Dedifferentiated amniotic fluid mesenchymal stem cell (primary cell): ENCODE measurements at regions not wholly inside any gene's neighbourhood (a gene's known extent, or its start where the extent isn't known, plus 50 kb on each side); places are given as distances from the start of the nearest gene placed in this dataset.

Source experiments
- DNase-seq: peaks from one replicate; pipeline ENCODE4 v3.0.0-alpha.2; 2016; ENCODE audit errors: extremely low spot score

DNA sequence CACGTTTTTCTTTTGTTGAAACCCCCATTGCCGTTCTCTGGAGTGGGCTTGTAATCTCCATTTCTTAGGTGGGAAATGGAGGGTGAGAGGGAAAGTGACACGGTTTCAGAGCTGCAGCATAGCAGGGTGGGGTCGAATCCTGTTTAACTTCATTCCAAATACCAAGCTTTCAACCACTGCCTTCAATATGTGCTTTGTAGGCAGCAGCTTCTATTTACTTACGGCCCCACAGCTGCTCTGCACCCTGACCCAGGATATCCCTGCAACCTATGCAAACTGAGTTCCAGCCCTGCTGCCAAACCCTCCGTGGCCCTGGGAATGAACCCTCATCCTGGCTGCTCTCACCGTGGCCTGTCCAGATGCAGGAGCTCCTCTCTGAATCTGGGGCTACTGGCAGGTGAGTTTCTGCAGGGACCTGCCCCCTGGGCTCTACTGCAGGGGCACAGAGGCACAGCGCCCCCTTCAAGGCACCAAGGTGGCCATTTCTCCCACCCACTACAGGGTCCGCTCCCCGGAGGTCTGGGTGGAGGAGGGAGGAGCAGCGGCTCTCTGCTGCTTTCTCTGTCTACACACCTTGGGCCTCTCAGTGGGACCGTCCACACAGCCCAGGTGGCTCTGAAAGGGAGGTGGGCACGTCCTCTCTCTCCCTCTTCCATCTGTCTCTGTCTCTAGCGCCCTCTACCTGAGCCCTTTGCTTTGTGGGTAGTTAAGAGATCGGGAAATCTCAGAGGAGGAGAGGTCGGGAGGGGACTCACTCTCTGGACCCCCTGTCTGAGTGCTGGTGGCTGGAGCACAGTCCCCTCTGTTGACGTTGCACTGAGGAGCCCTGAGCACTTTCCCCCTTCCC lies 279.1 kb downstream of the BRD1 start:
- no peak for DNase-seq

DNA sequence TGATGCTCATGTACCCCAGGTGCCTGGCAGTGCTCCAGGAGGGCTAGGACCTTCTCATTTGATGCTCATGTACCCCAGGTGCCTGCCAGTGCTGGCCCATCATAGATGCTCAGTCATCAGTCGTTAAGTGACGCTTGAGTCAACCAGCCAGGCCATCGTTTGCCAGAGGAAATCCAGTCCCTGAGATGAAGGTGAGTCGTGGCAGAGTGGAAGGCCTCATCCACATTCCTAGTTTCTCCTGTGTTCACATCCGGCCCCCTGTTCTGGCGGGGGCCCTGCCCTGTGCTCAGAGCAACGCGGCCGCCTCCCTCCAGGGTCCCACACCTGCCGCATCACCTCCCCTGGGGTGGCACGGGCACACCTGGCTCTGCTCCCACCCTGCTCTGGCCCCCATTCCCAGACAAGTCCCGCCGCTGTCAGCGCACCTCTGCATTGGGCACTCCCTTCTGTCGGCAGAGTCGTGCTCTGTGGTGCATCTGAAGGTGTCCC lies 279.9 kb downstream of the BRD1 start:
- no peak for DNase-seq

DNA sequence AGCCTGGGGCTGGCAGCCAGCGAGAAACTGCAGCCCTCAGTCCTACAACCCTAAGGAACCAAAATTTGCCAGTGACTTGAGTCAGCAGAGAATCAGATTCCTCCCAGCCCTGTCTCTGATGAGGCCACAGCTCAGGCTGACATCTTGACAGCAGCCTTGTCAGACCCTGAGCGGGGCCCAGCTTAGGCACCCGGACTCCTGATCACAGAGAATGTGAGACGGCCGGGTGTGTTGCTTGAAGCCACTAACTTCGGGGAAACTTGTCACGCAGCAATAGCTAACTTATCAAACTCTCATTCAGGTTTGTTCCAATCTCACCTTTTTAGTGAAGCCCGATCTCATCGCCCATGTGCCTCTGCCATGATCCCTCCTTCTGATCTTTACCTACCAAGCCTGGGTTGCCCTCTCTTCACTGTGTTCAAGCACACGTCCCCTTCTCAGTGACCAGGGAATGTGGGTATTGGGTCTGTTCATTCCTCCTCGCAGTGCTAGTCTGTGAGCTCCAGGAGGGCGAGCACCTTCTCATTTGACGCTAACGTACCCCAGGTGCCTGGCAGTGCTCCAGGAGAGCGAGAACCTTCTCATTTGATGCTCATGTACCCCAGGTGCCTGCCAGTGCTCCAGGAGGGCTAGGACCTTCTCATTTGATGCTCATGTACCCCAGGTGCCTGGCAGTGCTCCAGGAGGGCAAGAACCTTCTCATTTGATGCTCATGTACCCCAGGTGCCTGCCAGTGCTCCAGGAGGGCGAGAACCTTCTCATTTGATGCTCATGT lies 280.7 kb downstream of the BRD1 start:
- DNase-seq = no peak

DNA sequence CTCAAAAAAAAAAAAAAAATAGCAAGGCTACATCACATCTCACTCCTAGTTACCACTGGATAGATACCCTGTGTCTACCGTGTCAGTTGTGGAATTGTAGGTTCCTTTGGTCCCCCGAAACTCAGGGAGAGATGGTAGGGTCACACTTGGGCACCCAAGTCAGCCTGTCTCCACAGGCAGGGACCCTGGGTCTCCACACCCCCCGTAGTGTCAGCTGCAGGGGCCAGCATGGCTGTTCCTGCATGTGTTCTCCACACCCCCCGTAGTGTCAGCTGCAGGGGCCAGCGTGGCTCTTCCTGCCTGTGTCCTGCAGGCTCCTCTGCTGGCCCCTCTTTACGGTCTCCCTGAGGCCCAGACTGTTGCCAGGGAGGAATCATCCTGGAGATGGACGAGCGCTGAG lies 282.1 kb downstream of the BRD1 start:
- DNase-seq = no peak

DNA sequence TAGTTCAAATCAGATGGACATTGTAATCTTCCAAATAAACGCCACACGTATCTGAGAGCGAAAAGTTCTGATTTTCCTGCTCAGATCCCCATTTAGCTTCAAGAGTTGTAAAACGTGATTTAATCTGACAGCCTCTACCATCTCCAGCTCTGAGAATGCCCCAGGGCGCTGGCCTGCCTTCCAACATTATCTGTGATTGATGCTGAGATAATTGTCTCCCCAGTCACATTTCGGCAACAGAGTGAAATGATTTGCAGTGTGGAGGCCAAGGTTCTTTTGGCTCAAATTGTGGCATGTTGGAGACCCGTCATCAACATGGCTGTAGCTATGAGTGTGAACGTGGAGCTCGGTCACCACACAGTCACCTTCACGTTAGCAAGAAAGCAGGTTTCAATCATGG lies 283.4 kb downstream of the BRD1 start:
- no peak for DNase-seq

DNA sequence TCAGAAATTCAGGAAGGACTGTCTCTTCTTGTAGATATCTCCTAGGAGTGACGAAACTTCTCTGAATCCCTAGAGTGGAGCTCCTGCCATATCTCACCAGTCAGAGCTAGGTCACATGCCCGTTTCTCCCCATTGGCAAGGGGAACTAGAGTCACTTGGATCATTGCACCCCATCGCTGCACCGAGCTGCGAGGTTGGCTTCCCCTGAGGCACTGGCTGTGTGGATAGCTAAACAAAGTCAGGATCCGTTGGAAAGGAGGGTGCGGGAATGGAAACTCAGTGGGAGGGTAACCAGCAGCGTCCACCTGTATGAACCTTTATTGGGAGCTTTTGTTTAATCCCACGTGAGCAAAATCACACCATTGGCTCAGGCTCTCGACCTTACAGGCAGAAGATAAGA lies 283.8 kb downstream of the BRD1 start:
- DNase-seq = no peak

DNA sequence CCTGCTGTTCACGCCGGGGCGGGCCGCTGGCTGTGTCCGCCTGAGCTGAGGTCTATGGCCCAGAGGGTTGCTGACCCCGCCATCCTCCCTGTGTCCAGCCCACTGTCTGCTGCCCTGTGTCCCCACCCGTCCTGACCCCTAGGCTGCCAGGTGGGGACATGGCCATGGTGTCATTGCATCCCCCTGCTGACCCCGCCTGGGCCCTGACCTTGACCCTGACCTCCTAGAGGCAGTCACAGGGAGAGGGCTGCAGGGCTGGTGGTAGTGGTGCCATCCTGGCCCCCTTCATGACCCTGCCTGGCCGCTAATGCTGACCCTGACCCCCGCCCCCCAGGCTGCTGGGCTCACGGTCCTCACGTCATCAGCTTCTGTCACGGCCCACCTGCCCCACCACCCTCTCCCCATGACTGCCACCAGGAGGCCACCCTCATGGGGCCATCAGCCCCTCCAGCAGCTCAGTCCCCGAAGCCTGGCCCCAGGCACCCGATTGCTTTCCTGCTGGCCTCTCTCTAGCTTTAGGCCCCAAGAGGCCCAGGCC lies 285.9 kb downstream of the BRD1 start:
- no peak for DNase-seq

DNA sequence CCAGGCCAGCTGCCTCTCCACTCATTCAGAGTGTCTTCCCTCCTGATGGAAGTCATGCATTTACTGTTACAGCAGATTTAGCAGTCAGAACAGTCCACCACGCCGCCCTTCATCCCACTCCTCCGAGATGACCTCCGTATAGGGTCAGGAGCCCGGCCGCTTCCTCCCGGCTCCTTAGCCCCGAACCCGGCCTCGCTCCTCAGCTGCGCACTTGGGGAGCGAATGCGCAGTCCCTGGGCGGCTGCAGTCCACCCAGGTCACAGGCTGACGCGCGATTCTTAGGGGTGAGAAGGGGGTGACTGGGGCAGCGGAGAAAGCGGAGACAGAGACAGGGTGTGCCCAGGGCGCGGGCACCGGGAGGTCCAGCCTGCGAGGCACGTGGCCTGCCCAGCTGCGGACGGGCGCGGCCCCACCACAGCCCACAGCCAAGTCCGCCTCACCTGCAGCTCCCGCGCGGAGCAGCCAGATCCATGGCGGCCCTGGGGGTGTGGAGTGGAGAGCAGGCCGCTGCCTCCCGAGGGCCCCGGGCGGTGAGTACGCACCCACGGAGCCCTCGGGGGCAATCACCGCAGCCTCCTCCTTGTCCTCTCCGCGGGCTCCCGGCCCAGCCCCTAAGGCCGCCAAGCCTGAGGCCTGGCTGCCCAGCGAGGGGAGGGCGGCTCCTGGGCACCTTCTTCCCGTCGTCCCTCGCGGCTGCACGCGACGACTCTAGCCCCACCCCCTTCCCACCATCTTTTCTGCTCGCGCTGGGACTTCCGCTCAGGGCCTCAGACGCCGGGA lies 286.6 kb downstream of the BRD1 start:
- DNase-seq = no peak

DNA sequence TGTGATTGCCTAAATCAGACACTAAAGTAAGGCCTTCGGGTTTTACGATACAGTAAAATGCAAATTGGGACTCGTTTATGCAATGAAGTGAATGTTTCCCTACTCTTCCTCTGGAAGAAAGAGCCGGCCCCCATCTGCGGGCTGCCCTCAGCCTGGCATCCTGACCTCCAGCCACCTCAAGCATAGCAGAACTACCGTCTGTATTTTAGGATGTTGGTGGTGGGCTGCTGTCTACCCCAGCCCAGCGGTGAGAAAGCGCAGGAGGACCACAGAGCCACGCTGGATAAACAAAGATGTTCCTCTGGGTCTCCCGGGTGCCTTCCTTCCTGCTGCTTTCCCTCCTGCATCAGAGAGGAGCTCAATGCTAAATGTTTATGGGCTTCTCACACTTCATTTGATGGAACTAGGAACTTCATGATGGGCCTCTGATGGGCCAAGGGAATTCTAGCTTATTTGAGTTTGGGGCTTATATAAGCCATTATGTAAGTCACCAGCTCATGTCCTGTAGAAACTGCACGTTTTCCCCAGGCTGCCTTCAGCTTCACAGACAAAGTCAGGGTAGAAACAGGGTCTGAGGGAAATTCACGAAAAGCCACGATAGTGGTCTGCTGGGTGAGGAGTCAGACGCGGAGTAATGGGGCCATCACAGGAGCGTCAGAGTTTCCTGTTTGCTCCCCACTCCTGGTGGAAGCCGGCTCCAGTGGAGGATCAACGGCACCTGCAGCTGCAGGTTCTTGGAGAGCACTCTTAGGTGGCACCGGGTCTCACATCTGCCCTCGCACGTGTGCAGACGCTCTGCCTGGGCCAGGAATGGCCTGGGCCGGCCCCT lies 287.4 kb downstream of the BRD1 start:
- no peak for DNase-seq

DNA sequence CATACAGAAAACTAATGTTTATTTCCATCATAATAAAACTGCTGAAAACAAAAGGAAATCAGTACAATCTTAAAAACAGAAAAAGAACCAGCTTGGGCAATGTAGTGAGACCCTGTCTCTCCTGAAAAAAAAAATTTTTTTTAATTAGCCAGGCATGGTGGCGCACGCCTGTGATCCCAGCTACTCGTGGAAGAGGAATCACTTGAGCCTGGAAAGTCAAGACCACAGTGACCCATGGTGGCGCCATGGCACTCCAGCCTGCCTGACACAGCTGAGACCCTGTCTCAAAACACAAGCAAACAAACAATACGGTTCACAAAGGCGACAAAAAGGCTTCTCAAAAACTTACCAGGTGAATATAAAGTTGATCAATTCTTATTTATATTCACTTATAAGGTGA lies 289.7 kb downstream of the BRD1 start:
- DNase-seq = no peak

DNA sequence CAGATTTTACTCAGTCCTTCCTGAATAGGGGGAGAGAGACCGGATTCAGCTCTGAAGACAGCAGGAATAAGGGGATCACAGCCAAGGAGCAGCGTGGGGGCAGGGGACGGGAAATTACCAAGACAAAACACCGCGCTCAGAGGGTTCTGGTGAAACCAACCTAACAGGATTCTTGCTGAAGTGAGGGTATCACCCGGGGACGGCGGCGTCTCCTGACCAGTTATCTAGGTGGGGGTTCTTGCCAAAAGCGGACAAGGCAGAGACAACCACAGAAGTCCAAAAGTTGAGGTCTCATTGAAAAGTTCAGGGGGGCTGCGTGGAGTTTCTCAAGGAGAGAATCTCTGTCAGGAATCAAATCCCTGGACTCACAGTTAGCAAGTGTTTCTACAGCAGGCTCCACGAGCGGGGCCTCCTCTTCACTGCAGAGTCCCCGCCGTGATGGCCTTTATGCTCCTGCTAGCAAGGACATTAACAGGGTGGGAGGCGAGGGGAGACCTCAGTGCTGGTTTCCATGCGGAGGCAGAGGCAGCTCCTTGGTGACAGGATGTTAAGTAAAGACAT lies 291.0 kb downstream of the BRD1 start:
- DNase-seq = no peak

DNA sequence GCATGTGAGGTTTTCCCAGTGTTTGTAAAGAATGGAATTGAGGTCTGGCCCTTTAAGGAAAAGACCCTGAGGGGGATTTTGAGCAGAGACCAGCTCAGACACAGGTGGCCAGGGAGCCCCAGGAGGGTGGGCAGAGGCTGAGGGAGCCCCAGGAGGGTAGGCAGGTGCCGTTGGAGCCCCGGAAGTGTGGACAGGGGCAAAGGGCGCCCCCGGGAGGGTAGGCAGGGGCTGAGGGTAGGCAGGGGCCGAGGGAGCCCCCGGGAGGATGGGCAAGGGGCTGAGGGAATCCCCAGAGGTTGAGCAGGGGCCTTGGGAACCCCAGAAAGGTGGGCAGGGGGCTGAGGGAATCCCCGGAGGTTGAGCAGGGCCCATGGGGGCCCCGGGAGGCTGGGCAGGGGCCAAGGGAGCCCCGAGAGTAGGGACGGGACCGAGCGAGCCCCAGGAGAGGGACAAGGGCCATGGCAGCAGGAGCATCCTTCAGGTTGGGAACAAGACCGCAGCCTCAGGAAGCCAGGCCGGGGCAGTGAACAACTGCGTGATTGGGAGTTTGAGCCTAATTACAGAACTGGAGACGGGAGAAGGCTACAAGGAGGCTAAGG lies 292.0 kb downstream of the BRD1 start:
- no peak for DNase-seq

DNA sequence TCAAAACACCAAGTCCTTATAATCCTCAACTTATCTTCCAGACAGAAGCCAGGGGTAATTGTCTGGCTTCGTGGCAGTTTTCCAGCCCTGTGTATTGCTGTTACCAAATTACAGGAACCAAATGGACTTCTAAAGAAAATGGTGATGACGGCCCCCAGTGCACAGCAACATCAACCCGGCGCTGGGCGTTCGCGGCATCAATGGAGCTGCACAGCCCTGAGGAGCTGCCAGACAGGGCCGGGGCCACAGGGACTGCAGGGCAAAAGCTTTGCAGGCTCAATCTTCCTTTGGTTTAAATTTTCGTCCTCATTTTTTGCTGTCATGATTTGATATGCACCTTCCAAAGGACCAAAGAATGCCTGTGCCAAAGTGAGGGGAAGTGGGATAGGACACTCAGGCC lies 292.5 kb downstream of the BRD1 start:
- DNase-seq = no peak

DNA sequence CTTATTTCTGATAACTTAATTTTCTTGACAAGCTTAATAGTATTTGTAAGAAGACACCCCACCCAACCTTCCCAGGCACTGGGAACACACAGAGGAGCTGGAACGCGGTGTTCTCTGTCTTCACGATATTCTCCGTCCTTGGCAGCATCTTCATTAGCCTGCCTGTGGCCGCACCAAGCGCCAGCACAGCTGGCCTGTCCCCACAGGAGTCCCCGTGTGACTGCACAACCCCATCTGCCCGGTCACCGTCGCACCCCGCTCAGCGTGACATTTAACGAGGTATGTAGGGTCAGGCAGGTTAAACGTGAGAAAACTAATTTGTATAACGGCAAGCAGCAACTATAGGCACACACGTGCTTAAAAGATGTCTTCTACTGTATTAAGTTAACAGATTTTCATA lies 293.3 kb downstream of the BRD1 start:
- DNase-seq = no peak

DNA sequence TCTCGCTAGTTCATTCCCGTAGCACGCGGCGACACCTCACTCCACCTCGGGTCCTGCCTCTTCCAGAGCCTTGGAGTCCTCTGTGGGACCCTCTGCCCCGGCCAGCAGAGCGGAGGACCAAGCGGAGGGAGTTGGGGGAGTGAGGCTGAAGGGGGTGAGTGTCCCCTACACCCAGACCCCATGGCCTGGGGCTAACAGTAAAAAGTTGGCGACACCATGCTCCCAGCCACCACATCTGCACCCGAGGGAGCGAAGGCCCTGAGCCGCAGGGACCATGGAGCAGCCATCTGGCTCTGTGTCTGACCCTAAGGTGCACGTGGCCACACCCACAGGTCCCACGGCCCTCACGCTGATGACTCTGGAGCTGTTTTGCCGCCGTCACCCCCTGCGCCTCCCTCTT lies 293.8 kb downstream of the BRD1 start:
- DNase-seq = no peak

DNA sequence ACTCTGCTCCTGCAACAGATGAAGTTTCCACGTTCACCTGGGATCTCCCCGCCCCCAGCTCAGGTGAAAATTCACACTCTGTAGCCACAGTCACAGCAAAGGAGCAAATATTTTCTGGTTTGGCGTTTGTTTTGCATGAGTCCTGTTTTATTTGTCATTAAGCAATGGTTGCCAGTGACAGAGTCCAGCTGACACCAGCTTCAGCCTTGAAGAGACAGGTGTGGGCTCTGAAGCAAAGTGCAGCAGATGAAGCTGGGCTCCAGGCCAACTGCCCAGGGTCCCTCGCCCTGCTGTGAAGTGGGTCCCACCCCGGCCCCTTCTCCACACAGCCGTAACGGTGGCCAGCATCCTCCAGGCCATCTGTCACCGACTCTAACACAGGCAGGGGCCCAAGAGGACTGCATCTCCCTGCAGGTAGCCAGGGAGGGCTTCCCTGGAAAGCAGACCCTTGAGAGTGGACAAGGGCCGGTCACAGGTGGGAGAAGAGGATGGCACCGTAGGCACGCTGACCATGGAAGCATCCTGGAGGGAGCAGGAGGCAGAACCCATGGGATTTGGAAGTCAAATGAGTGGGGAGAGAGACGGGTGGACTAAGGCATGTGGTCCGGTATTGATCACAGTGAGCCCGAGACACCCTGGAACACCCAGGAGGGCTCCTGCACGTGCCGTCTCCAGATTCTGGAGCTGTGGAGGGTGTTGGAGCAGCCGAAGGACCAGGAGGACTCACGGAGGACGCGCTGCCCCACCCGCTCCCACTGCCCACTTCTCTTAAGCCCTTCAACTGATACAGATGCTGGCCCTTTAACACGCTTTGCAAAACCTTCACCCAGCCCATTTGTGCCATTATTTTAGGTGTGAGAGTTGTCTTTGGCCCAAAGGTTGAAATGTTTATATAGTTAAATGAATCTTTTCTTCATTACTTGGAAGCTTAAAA lies 294.5 kb downstream of the BRD1 start:
- no peak for DNase-seq

DNA sequence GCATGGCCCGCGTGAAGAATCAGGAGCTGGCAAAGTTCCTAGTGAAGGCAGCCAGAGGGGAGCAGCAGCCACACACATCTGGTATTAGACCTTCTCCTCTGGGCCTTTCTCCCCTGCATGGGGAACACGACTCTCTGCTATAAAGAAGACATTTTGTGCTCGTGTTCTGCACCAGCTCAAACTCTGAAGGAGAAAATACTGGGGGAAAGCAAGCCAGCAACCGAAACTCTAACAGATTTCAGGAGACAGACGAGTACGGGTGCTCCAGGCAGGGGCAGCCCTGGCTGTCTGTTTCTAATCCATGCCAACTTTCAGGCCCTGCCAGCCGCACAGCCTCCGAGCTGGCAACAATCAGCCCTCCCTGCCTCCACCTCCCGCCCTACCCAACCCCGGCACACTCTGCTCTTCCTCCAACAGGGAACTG lies 296.3 kb downstream of the BRD1 start:
- DNase-seq = no peak

DNA sequence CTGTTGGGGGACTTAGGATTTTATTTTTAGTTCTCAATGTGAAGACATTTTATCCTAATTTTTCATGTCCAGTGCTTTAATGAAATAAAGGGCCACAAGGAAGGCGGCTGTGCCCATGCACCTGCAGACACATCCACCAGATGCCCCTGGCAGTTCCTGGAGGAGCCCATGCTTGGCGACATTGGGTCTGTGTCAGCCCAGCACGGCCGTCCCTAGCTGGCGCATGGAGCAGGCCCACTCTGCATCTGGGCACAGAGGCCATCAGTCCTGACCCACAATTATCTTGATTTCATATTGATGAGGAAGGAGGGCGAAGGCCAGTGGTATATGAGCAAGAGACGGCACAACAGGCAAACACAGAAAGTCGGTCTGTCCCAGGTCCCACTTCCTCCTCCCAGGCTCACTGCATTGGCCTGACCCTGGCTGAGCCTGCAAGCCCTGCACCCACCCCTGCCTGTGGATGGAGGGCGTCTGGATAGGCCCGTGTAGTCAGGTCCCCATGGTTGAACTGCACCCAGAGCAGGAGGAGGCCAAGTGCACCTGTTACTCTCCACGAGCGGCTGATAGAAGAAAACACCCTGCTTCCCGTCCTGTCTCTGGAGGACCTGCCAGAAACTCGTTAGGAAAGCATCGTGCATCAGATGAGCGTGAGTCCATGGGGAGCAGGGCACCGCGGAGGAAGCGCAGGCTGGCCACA lies 296.9 kb downstream of the BRD1 start:
- DNase-seq = no peak

DNA sequence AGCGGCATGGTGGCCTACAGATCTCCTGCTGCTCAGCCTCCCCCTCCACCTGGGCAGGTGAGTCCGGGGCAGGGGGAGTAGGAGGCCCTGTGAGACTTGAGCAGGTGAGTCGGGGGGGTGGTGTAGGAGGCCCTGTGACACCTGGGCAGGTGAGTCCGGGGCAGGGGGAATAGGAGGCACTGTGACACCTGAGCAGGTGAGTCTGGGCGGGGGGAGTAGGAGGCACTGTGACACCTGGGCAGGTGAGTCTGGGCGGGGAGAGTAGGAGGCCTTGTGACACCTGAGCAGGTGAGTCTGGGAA lies 299.3 kb downstream of the BRD1 start:
- no peak for DNase-seq
